ENCODE measurements at regions not wholly inside any gene's neighbourhood (a gene's known extent, or its start where the extent isn't known, plus 50 kb on each side); places are given as distances from the start of the nearest gene placed in this dataset.
A peak's percentile ranks its signal among the peaks of the same experiment; 100 is the strongest.

DNA sequence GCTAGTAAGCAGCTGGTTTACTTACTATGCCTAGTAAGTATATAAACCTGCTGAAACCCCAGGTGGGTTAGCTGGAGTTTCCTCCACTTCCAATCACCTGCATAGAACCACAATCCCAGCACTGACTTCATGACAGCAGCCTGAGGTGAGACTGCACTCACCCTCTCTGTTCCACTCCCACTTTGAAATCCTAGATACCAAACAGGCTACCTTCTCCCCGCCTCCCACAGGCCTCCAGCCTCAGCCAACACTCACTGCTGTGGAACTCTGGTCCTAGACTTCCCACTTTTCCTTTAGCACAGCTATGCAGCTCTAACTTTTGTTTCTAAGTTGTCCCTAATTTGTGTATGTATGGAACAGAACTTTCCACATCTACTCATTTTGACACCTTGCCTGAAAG is 149.7 kb upstream of the ARID1B start:
- Histone ChIP-seq H3K27me3 (ENCODE audit: control insufficient read depth, insufficient read depth) (no peaks in the 10 kb centered on the region), H3K4me3 (ENCODE audit: low read length) (no peak overlapping the region), H3K9me3 (ENCODE audit: control insufficient read depth, low read length) (no peaks in the 10 kb centered on the region), H3K27ac (ENCODE audit: low read length) (no peak overlapping the region), H3K4me1 (ENCODE audit: control insufficient read depth, insufficient read depth, low read length) (no peaks in the 10 kb centered on the region)
- intact Hi-C loops (cut with DNase I) = no loop called here
- 93% methylated on average over 1 of the region's 1 CpG for WGBS
- DNase-seq = no peak
- no peak for ATAC-seq

DNA sequence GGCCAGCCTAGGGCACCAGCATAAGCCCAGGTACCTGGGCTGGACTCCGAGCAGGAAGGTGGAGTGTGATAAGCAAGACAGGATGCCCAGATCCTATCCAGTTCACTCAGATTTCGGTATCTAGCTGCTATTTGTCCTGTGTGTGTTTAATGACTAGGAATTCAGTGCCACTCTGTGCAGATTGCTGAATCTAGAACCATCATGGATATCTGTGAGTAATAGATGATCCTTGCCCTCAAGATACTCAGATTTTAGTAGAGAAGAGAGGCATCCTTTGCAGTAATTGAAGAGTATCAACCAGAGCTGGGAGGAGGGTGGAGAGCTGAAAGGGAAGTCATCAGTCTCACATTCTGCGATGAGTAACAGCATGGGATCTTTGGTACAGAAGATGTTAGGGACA is 155.0 kb upstream of the ARID1B start:
- ATAC-seq = no peak
- Histone ChIP-seq H3K27me3 (ENCODE audit: control insufficient read depth, insufficient read depth) (no peaks in the 10 kb centered on the region), H3K4me3 (ENCODE audit: low read length) (no peak overlapping the region), H3K4me1 (ENCODE audit: control insufficient read depth, insufficient read depth, low read length) (peaks cover 4% of the 10 kb centered on the region), H3K27ac (ENCODE audit: low read length) (no peak overlapping the region), H3K9me3 (ENCODE audit: control insufficient read depth, low read length) (no peaks in the 10 kb centered on the region)
- no peak for DNase-seq
- intact Hi-C loops (cut with DNase I) = no loop called here
- 57% methylated on average over 3 of the region's 3 CpGs for WGBS

DNA sequence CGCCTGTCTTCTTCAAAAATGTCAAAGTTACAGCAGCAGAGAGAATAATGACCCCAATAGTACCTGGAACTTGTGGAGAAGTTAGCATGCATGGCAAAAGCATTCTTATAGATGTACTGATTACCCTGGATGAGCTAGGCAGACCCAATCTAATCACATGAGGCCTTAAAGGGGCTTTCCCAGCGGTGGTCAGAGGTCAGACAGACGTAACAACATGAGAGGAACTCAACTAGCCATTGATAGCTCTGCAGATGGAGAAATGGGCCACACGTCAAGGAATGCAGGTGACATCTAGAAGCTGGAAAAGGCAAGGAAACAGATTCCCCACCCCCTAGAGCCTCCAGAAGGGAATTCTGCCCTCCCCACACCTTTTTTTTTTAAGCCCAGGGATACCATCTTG is 156.8 kb upstream of the ARID1B start:
- Histone ChIP-seq H3K4me1 (ENCODE audit: control insufficient read depth, insufficient read depth, low read length) (peaks cover 4% of the 10 kb centered on the region), H3K4me3 (ENCODE audit: low read length) (no peak overlapping the region), H3K27ac (ENCODE audit: low read length) (no peak overlapping the region), H3K9me3 (ENCODE audit: control insufficient read depth, low read length) (no peaks in the 10 kb centered on the region), H3K27me3 (ENCODE audit: control insufficient read depth, insufficient read depth) (no peaks in the 10 kb centered on the region)
- WGBS = 94% methylated on average over 4 of the region's 4 CpGs
- ATAC-seq (no peak), DNase-seq (no peak)
- intact Hi-C loops (cut with DNase I) = no loop called here

DNA sequence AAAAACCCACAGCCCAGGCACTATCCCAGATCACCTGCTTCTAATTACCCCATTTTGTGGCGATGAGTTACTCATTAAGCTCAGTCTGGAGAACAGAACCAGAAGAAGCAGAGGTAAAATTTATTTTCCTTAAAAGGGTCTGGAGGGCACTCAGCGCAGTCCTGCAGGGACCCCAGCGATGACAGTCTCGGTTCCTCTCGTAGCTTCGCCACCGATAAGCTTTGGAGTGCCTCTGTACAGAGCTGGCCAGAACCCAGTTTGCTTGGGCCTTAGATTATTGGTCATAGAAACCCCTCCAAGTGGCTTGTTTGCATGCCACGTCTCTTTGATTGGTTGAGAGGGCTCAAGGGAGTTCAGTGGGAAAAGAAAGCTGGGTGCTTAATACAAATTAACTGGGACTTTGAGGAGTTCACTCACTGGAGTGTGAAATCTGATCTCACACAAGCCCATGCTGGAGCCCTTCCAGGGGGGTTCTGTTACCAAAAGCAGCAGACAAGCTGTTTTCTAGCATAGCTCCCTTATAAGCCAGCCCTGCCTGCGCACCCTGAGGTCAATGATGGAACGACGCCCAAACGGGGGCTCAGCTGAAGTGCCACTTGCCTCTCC is 158.5 kb upstream of the ARID1B start:
- ATAC-seq (peak; percentile 56 to 75), DNase-seq (peak in 2 of 3 donors; percentile 17 to 69)
- WGBS = 35% methylated on average over 12 of the region's 12 CpGs
- intact Hi-C loops (cut with DNase I) = no loop called here
- H3K4me1 ChIP-seq (ENCODE audit: control insufficient read depth, insufficient read depth, low read length) = peaks cover 4% of the 10 kb centered on the region
- no peak overlapping the region for H3K4me3 ChIP-seq (ENCODE audit: low read length)
- H3K27me3 ChIP-seq (ENCODE audit: control insufficient read depth, insufficient read depth) = no peaks in the 10 kb centered on the region
- H3K27ac ChIP-seq (ENCODE audit: low read length) = no peak overlapping the region
- H3K9me3 ChIP-seq (ENCODE audit: control insufficient read depth, low read length) = no peaks in the 10 kb centered on the region

DNA sequence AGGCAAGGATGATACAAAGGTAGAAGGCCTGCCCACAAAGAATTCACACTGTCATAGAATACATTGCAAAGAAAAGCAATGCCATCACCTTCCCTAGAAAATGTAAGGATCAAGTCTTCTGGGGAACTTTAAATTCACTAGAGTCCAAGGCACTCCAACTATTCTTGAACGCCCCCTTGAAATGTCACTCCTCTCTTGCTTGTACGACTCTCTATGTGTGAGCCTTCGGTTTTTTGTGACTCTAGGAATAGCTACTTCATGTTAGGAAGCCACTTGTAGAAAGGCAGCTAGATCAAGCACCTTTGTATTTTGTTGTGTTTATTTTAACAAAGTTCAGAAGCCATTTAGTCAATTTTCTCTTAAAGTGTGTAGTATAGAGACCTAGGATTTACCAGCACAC is 159.2 kb upstream of the ARID1B start:
- Histone ChIP-seq H3K4me1 (ENCODE audit: control insufficient read depth, insufficient read depth, low read length) (peaks cover 4% of the 10 kb centered on the region), H3K9me3 (ENCODE audit: control insufficient read depth, low read length) (no peaks in the 10 kb centered on the region), H3K27ac (ENCODE audit: low read length) (no peak overlapping the region), H3K27me3 (ENCODE audit: control insufficient read depth, insufficient read depth) (no peaks in the 10 kb centered on the region), H3K4me3 (ENCODE audit: low read length) (no peak overlapping the region)
- ATAC-seq (no peak), DNase-seq (no peak)
- intact Hi-C loops (cut with DNase I) = no loop called here
- WGBS = 77% methylated on average over 3 of the region's 3 CpGs

DNA sequence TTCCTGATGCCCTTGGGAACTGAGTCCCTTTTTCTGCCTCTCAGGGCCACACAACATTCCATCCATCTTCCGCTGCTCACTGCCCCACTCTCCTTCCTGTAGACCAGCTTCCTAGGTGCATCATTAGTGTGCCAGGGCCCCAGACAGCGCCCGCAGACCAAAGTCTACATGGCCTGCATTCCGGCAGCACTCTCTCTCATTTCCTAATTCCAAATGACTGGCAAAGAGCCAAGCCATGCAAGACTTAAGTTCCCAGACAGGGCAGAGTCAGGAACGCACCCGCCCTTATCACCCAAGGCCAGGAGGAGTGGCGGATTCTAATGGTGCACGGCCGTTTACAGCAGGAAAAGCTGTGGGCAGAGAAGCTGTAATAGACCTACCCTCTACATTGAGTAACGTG is 159.8 kb upstream of the ARID1B start:
- Histone ChIP-seq H3K4me3 (ENCODE audit: low read length) (no peak overlapping the region), H3K27ac (ENCODE audit: low read length) (no peak overlapping the region), H3K4me1 (ENCODE audit: control insufficient read depth, insufficient read depth, low read length) (peaks cover 4% of the 10 kb centered on the region), H3K9me3 (ENCODE audit: control insufficient read depth, low read length) (no peaks in the 10 kb centered on the region), H3K27me3 (ENCODE audit: control insufficient read depth, insufficient read depth) (no peaks in the 10 kb centered on the region)
- WGBS = 30% methylated on average over 10 of the region's 10 CpGs
- intact Hi-C loops (cut with DNase I) = no loop called here
- peak; percentile 87 to 94 for ATAC-seq
- peak in 2 of 3 donors; percentile 52 to 79 for DNase-seq

DNA sequence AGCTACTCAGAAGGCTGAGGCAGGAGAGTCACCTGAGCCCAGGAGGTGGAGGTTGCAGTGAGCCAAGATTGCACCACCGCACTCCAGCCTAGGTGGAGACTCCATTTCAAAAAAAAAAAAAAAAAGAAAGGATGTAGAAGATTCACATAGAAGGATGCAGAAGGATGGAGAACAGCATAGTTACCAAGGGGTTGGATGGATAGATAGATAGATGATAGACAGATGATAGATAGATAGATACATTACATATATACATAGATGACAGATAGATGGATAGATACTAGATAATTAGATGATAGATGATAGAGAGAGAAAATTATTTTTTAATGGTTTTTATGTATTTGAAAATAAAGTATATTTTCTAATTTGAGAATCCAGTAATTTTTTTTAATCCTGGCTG is 160.7 kb upstream of the ARID1B start:
- Histone ChIP-seq H3K27ac (ENCODE audit: low read length) (no peak overlapping the region), H3K27me3 (ENCODE audit: control insufficient read depth, insufficient read depth) (no peaks in the 10 kb centered on the region), H3K4me3 (ENCODE audit: low read length) (no peak overlapping the region), H3K9me3 (ENCODE audit: control insufficient read depth, low read length) (no peaks in the 10 kb centered on the region), H3K4me1 (ENCODE audit: control insufficient read depth, insufficient read depth, low read length) (peaks cover 4% of the 10 kb centered on the region)
- ATAC-seq (no peak), DNase-seq (no peak)
- intact Hi-C loops (cut with DNase I) = no loop called here
- 91% methylated on average over 1 of the region's 1 CpG for WGBS

DNA sequence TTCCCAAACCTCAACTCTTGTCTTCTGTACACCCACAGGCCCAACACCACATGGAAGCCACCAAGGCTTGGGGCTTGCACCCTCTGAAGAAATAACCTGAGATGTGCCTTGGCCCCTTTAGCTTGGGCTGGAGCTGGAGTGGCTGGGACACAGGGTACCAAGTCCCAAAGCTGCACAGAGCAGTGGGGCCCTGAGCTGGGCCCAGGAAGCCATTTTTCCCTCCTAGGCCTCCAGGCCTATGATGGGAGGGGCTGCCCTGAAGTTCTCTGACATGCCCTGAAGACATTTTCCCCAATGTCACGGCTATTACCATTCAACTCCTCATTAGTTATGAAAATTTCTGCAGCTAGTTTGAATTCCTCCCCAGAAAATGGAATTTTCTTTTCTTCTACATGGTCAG is 163.2 kb upstream of the ARID1B start:
- DNase-seq = no peak
- H3K9me3 ChIP-seq (ENCODE audit: control insufficient read depth, low read length) = no peaks in the 10 kb centered on the region
- peaks cover 4% of the 10 kb centered on the region for H3K4me1 ChIP-seq (ENCODE audit: control insufficient read depth, insufficient read depth, low read length)
- H3K27ac ChIP-seq (ENCODE audit: low read length) = no peak overlapping the region
- intact Hi-C loops (cut with DNase I) = loop anchor here in 1 of 4 donors (5.0 kb wide), 1 partner anchor 58 kb away; no protein-coding TSS in a partner anchor
- WGBS = 80% methylated on average over 1 of the region's 1 CpG
- no peaks in the 10 kb centered on the region for H3K27me3 ChIP-seq (ENCODE audit: control insufficient read depth, insufficient read depth)
- no peak for ATAC-seq
- H3K4me3 ChIP-seq (ENCODE audit: low read length) = no peak overlapping the region

DNA sequence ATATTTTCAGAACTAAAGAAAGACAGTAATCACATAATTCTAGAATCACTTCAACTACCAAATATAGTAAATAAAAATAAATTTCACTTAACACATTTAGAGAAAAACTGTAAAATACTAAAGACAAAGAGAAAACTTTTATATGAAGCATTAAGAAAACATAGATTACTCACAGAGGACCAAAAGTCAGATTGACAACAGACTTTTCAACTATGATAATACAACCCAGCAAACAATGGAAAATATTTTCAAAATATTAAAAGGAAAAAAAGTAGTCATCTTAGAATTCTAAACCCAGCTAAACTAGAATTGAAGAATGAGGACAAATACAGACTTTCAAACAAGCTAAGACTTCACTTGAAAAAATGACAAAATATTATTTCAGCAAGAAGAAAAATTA is 164.8 kb upstream of the ARID1B start:
- Histone ChIP-seq H3K4me1 (ENCODE audit: control insufficient read depth, insufficient read depth, low read length) (peaks cover 2% of the 10 kb centered on the region), H3K27me3 (ENCODE audit: control insufficient read depth, insufficient read depth) (no peaks in the 10 kb centered on the region), H3K9me3 (ENCODE audit: control insufficient read depth, low read length) (no peaks in the 10 kb centered on the region), H3K4me3 (ENCODE audit: low read length) (no peak overlapping the region), H3K27ac (ENCODE audit: low read length) (no peak overlapping the region)
- no peak for ATAC-seq
- intact Hi-C loops (cut with DNase I) = loop anchor here in 1 of 4 donors (5.0 kb wide), 1 partner anchor 60 kb away; no protein-coding TSS in a partner anchor
- DNase-seq = no peak

DNA sequence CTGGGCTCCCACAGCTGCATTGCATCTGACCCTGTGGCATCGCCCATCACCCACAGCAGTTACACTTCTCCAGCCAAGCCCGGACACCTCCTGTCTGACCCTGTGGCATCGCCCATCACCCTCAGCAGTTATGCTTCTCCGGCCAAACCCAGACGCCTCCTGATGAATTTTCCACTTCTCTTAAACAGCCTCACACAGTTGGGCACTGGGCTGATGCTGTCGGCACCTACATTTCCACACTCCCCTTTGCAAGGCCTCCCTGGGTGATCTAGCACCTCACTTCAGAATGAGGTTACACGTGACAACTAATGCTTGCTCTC is 175.2 kb upstream of the ARID1B start:
- no peaks in the 10 kb centered on the region for H3K27me3 ChIP-seq (ENCODE audit: control insufficient read depth, insufficient read depth)
- 70% methylated on average over 7 of the region's 7 CpGs for WGBS
- H3K4me1 ChIP-seq (ENCODE audit: control insufficient read depth, insufficient read depth, low read length) = peaks cover 9% of the 10 kb centered on the region
- ATAC-seq (peak; percentile 83 to 93), DNase-seq (peak; percentile 63 to 83 (median 75))
- peak overlapping the region; percentile 71 for H3K27ac ChIP-seq (ENCODE audit: low read length)
- H3K4me3 ChIP-seq (ENCODE audit: low read length) = no peak overlapping the region
- no peaks in the 10 kb centered on the region for H3K9me3 ChIP-seq (ENCODE audit: control insufficient read depth, low read length)
- intact Hi-C loops (cut with DNase I) = no loop called here

DNA sequence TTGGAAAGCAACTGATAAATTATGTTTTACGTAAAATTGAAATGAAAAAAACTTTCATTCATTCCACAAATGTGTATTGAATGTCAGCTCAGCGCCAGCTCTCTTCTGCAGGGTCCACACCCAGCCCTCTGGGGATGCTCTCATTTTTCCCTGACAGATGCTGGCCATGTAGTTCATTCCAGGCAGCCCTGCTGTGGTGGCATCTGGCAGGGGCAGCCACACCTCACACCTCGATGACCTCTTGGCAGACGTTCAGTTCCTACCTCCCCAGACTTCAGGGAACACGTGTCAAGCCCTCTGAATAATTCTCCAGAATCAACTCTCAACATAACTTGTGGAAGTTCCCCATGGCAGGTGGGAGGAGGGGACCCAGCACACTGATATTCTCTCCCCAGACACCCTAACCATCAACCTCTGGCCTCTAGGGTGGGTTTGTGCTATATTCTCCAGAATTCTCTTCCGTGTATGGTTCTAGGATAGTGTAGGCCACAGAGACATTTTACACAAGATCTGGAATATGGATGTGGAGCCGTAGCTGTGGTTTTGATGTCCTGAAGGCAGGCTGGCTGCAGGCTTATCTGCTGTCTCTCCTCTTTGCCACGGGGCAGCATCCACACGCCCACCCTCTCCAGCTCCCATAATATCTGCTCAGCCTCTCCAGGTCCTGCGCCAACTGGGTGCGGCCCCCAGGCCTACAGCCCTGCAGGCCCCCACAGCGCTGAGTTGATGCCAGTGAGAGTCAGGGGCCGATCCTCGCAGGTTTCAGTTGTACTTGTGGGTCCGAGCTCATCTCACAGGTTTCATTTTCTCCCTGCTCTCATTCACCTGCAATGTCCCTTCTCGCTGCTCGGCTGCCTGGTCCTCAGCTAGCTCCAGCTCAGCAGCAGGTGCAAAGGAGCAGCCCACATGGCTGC is 175.8 kb upstream of the ARID1B start:
- ATAC-seq = peak in 1 of 2 donors; percentile 13
- H3K4me3 ChIP-seq (ENCODE audit: low read length) = no peak overlapping the region
- H3K27me3 ChIP-seq (ENCODE audit: control insufficient read depth, insufficient read depth) = no peaks in the 10 kb centered on the region
- intact Hi-C loops (cut with DNase I) = no loop called here
- H3K27ac ChIP-seq (ENCODE audit: low read length) = peak overlapping the region; percentile 71
- peaks cover 9% of the 10 kb centered on the region for H3K4me1 ChIP-seq (ENCODE audit: control insufficient read depth, insufficient read depth, low read length)
- 75% methylated on average over 17 of the region's 17 CpGs for WGBS
- peak in 1 of 3 donors; percentile 51 for DNase-seq
- H3K9me3 ChIP-seq (ENCODE audit: control insufficient read depth, low read length) = no peaks in the 10 kb centered on the region
